PC-3 (cell line): ENCODE measurements at regions not wholly inside any gene's neighbourhood (a gene's known extent, or its start where the extent isn't known, plus 50 kb on each side); places are given as distances from the start of the nearest gene placed in this dataset.

ENCODE experiments used
- ATAC-seq: fragments of 200-7000 bp; cut with Tn5 transposase; 2 replicates; pipeline ENCODE4 v1.9.1; 2020; ENCODE audit warnings: mild to moderate bottlenecking, moderate library complexity
- BruUV-seq: library from RNA; stranded (reverse); fragments of 400-500 nt; replicated peaks from 2 replicates; lab custom pipeline; 2021; lab: Mats Ljungman, UMichigan
- CTCF ChIA-PET: fragments of 300-600 bp; sonication (Branson Sonifier 250); formaldehyde crosslinking; loops from one replicate; lab custom pipeline; 2022; ENCODE audit warnings: antibody characterized with exemption; lab: Charles Lee
- POLR2A ChIA-PET: fragments of 300-600 bp; sonication (Branson Sonifier 250); formaldehyde crosslinking; loops from one replicate; lab custom pipeline; 2022; ENCODE audit warnings: antibody characterized with exemption; ENCODE audit not compliant: unreplicated experiment; lab: Charles Lee
- DNase-seq: peaks from one replicate; pipeline ENCODE4 v3.0.0-alpha.2; 2015
- H2AFZ ChIP-seq: fragments of 300-600 bp; sonication (generic); 2 replicates; pipeline ENCODE4 v1.6.0; 2016; ENCODE audit warnings: antibody characterized with exemption, low read length
- H3F3A ChIP-seq: fragments of 300-600 bp; sonication (generic); one replicate; pipeline ENCODE4 v1.6.0; 2017; ENCODE audit warnings: antibody characterized with exemption, low read length, control low read depth, mild to moderate bottlenecking; ENCODE audit not compliant: unreplicated experiment
- H3K27ac ChIP-seq: fragments of 300-600 bp; sonication (generic); 2 replicates; pipeline ENCODE4 v1.5.1; 2016; ENCODE audit warnings: mild to moderate bottlenecking, low read length
- H3K27me3 ChIP-seq: fragments of 300-600 bp; sonication (generic); 2 replicates; pipeline ENCODE4 v1.6.1; 2016; ENCODE audit warnings: low read length, mixed read lengths
- H3K36me3 ChIP-seq: fragments of 300-600 bp; sonication (generic); 2 replicates; pipeline ENCODE4 v1.6.1; 2016; ENCODE audit warnings: low read depth, mixed run types, low read length, mixed read lengths
- H3K4me1 ChIP-seq: fragments of 300-600 bp; sonication (generic); 2 replicates; pipeline ENCODE4 v1.5.1; 2016; ENCODE audit warnings: low read length; ENCODE audit not compliant: insufficient read depth
- H3K4me2 ChIP-seq: fragments of 300-600 bp; sonication (generic); 2 replicates; pipeline ENCODE4 v1.6.0; 2016; ENCODE audit warnings: low read length
- H3K4me3 ChIP-seq: fragments of 300-600 bp; sonication (generic); 2 replicates; pipeline ENCODE4 v1.5.1; 2016; ENCODE audit warnings: mild to moderate bottlenecking, low read length, mixed read lengths
- H3K79me2 ChIP-seq: fragments of 300-600 bp; sonication (generic); 2 replicates; pipeline ENCODE4 v1.6.1; 2017; ENCODE audit warnings: low read length, mixed read lengths
- H3K9ac ChIP-seq: fragments of 300-600 bp; sonication (generic); 2 replicates; pipeline ENCODE4 v1.6.0; 2016; ENCODE audit warnings: mild to moderate bottlenecking, low read length
- H3K9me2 ChIP-seq: fragments of 300-600 bp; sonication (generic); replicated peaks from 2 replicates; pipeline ENCODE4 v1.6.1; 2016; ENCODE audit warnings: mixed run types, low read length, mixed read lengths
- H3K9me3 ChIP-seq: fragments of 300-600 bp; sonication (generic); 2 replicates; pipeline ENCODE4 v1.6.1; 2016; ENCODE audit warnings: low read length, mixed read lengths
- H4K20me1 ChIP-seq: fragments of 300-600 bp; sonication (generic); 2 replicates; pipeline ENCODE4 v1.6.1; 2016; ENCODE audit warnings: low read length, mixed read lengths
- EZH2 ChIP-seq: fragments of 300-600 bp; sonication (generic); IDR thresholded peaks from one replicate; pipeline ENCODE4 v1.6.1; 2017; ENCODE audit warnings: antibody characterized with exemption, mild to moderate bottlenecking, low read length; ENCODE audit not compliant: unreplicated experiment
- EZH2phosphoT487 ChIP-seq: fragments of 300-600 bp; sonication (generic); IDR thresholded peaks from 2 replicates; pipeline ENCODE4 v1.6.1; 2018; ENCODE audit warnings: mild to moderate bottlenecking, antibody characterized with exemption, low read length, borderline replicate concordance
- intact Hi-C: fragments of 100-400 bp; cut with micrococcal nuclease; formaldehyde crosslinking; loops from 2 replicates; pipeline ENCODE4 v1.9.0; 2023
- TF ChIP-seq, protein P1 (sequence below): fragments of 300-600 bp; sonication (generic); conservative IDR thresholded peaks from 2 replicates; pipeline ENCODE4 v1.5.1; 2017; ENCODE audit warnings: antibody characterized with exemption, low read depth, mild to moderate bottlenecking, low read length

DNA sequence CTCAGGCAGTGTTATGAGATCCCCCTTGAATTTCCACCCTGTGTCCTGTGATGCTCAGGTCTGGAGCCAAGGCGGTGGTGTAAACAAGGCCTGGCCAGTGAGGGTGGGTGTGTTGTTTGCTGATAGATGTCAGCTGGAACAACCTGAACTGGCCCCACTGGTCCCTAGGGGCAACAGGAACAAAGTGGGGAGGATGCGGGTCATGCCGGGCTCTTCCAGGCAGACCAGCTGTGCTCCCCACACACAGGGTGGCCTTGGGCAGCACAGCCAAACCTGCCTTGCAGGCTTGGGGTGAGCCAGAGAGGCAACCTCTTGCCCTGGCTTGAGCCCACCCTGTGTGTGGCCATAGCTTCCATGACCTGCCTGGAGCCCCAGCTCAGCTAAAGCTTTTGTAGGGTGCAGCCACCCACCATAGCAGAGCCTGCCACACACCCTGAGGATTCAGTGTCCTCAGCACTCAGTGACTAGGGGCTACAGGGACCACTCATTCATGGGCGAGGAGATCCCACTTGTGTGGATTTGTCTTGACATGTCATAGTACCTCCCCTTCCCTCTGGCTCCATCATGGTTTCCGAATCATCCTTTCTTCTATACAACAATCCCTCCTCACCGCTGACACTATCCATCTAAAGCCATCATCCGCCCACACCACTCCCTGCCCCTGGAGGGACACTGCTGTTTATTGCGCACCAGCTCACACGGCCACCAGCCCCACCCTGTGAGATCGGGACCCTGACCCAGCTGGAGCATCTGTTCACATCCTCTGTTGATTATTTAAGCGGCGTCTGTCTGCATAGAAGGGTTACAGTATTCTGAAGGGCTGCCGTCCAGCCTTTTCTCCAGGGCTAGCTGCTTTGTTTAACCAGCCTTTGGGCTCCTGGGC, 268.8 kb downstream of the CYP26B1 start:
- H3K9me3 ChIP-seq: no peaks in the 10 kb centered on the region
- DNase-seq (no peak), ATAC-seq (no peak)
- no peaks in the 10 kb centered on the region for H3K79me2 ChIP-seq
- 0 out of 2 replicates have a peak, but pooled peaks cover 5% of the 10 kb centered on the region for H3K27me3 ChIP-seq
- no peak overlapping the region for H2AFZ ChIP-seq
- ChIA-PET CTCF (no interaction called here), POLR2A (no interaction called here)
- H3K4me3 ChIP-seq: no peak overlapping the region
- H3F3A ChIP-seq: no peaks in the 10 kb centered on the region
- TF ChIP-seq EZH2phosphoT487 (no peak), EZH2 (no peak)
- TF ChIP-seq, protein P1, sequence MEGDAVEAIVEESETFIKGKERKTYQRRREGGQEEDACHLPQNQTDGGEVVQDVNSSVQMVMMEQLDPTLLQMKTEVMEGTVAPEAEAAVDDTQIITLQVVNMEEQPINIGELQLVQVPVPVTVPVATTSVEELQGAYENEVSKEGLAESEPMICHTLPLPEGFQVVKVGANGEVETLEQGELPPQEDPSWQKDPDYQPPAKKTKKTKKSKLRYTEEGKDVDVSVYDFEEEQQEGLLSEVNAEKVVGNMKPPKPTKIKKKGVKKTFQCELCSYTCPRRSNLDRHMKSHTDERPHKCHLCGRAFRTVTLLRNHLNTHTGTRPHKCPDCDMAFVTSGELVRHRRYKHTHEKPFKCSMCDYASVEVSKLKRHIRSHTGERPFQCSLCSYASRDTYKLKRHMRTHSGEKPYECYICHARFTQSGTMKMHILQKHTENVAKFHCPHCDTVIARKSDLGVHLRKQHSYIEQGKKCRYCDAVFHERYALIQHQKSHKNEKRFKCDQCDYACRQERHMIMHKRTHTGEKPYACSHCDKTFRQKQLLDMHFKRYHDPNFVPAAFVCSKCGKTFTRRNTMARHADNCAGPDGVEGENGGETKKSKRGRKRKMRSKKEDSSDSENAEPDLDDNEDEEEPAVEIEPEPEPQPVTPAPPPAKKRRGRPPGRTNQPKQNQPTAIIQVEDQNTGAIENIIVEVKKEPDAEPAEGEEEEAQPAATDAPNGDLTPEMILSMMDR: no peak
- no peaks in the 10 kb centered on the region for H3K36me3 ChIP-seq
- no peak overlapping the region for H3K4me2 ChIP-seq
- no TSS peak for BruUV-seq
- no peak overlapping the region for H3K27ac ChIP-seq
- no peak overlapping the region for H3K9ac ChIP-seq
- peaks cover 9% of the 10 kb centered on the region for H3K4me1 ChIP-seq
- intact Hi-C loops: loop anchor here (10.0 kb wide), 1 partner anchor 84 kb away; no protein-coding TSS in a partner anchor
- H3K9me2 ChIP-seq: no peaks in the 10 kb centered on the region
- no peaks in the 10 kb centered on the region for H4K20me1 ChIP-seq

DNA sequence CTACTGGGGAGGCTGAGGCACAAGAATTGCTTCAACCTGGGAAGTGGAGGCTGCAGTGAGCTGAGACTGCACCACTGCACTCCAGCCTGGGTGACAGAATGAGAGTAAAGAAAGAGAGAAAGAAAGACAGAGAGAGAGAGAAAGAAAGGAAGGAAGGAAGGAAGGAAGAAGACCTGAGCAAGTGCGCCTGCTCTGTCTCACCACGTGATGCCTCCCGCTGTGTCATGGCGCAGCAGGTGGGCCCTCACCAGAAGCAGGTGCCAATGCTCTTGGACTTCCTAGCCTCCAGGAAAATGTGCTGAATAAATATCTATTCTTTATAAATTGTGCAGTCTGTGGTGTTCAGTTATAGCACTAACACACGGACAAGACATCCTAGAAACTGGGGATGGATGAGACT, 270.0 kb downstream of the CYP26B1 start:
- H3K4me2 ChIP-seq: no peak overlapping the region
- H2AFZ ChIP-seq: no peak overlapping the region
- no peak overlapping the region for H3K27ac ChIP-seq
- no peak for DNase-seq
- POLR2A ChIA-PET: no interaction called here
- BruUV-seq: no TSS peak
- H3K9ac ChIP-seq: no peak overlapping the region
- intact Hi-C loops: loop anchor here (10.0 kb wide), 1 partner anchor 83 kb away; no protein-coding TSS in a partner anchor
- H3K79me2 ChIP-seq: no peaks in the 10 kb centered on the region
- 0 out of 2 replicates have a peak, but pooled peaks cover under 1% of the 10 kb centered on the region for H3K4me1 ChIP-seq
- no peak for ATAC-seq
- H3K9me3 ChIP-seq: no peaks in the 10 kb centered on the region
- 0 out of 2 replicates have a peak, but pooled peaks cover 5% of the 10 kb centered on the region for H3K27me3 ChIP-seq
- CTCF ChIA-PET: no interaction called here
- H4K20me1 ChIP-seq: no peaks in the 10 kb centered on the region
- no peaks in the 10 kb centered on the region for H3K36me3 ChIP-seq
- H3K9me2 ChIP-seq: no peaks in the 10 kb centered on the region
- no peak overlapping the region for H3K4me3 ChIP-seq
- no peaks in the 10 kb centered on the region for H3F3A ChIP-seq
- no peak for TF ChIP-seq EZH2phosphoT487

DNA sequence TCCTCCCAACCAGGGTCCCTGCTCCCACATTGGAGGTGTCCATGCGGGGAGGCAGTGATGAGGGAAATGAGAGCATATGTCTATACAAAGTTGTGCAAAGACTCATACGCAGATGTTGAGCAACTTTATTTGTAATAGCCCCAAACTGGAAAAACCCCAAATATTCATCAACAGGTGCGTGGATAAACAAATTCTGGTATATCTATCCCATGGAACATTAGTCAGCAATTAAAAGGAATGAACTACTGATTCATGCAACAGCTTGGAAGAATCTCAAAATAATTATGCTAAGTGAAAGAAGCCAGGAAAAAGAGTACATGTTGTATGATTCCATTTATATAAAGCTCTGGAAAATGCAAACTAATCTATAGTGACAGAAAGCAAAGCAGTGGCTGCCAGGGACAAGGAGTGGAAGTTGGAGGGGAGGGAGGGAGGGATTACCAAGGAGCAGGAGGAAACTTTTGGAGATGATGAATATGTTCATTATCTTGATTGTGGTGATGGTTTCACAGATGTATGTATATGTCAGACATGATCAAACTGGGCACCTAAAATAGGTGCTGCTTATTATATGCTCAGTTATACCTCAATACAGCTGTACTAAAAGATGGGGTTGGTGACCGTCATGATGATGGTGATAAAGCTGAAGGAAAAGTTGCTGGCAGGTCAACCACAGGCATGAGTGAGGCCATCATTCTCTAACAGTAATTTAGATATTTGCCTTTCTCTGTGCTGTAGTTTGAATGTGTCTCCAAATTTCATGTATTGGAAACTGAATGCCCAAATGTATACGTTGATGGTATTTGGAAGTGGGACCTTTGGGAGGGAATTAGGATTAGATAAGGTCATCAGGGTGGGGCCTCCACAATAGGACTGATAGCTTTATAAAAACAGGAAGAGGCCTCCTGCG, 270.9 kb downstream of the CYP26B1 start:
- BruUV-seq: no TSS peak
- no peaks in the 10 kb centered on the region for H3K9me2 ChIP-seq
- ChIA-PET POLR2A (no interaction called here), CTCF (no interaction called here)
- H3K4me3 ChIP-seq: no peak overlapping the region
- H3K27ac ChIP-seq: no peak overlapping the region
- ATAC-seq: no peak
- no peak overlapping the region for H3K9ac ChIP-seq
- no peak for DNase-seq
- H3K4me1 ChIP-seq: no peaks in the 10 kb centered on the region
- H3K27me3 ChIP-seq: 0 out of 2 replicates have a peak, but pooled peaks cover 5% of the 10 kb centered on the region
- TF ChIP-seq, protein P1: no peak
- no peak for TF ChIP-seq EZH2
- TF ChIP-seq EZH2phosphoT487: no peak
- no peak overlapping the region for H2AFZ ChIP-seq
- no peaks in the 10 kb centered on the region for H3K36me3 ChIP-seq
- no peak overlapping the region for H3K4me2 ChIP-seq
- no peaks in the 10 kb centered on the region for H3F3A ChIP-seq
- no peaks in the 10 kb centered on the region for H3K9me3 ChIP-seq
- no peaks in the 10 kb centered on the region for H4K20me1 ChIP-seq
- intact Hi-C loops: loop anchor here (10.0 kb wide), 1 partner anchor 82 kb away; no protein-coding TSS in a partner anchor
- no peaks in the 10 kb centered on the region for H3K79me2 ChIP-seq
